Astrocyte (in vitro differentiated cells and primary cell): ENCODE measurements at regions not wholly inside any gene's neighbourhood (a gene's known extent, or its start where the extent isn't known, plus 50 kb on each side); places are given as distances from the start of the nearest gene placed in this dataset.

Experiments used
- EZH2 ChIP-seq: IDR thresholded peaks from 2 replicates; pipeline ENCODE4 v1.6.1; 2012; ENCODE audit warnings: mild to moderate bottlenecking, low read length, inconsistent platforms; ENCODE audit not compliant: insufficient read depth
- TF ChIP-seq, protein P1 (sequence below): IDR thresholded peaks from 2 replicates; pipeline ENCODE4 v1.5.1; 2011; ENCODE audit warnings: low read depth, mild to moderate bottlenecking, inconsistent platforms, low read length, moderate library complexity; ENCODE audit not compliant: insufficient read depth

DNA sequence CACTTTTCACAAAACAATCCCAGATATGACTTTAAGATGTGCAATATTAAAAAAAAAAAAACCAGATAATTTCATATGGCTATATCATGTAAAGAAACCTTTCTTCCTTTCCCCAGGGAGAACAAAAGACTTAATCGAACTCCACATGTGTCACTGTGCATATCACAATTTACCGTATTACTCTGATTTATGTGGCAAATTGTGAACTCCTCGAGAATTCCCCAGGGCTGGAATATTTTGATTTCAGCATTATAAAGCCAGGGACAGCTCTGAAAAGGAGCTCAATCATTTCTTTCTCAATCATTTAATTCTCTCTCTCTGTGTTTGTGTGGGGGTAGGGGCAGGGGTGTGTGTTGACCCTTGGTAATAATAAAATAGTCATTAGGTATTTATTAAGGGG is 165.8 kb downstream of the TDRD15 start:
- TF ChIP-seq, protein P1, sequence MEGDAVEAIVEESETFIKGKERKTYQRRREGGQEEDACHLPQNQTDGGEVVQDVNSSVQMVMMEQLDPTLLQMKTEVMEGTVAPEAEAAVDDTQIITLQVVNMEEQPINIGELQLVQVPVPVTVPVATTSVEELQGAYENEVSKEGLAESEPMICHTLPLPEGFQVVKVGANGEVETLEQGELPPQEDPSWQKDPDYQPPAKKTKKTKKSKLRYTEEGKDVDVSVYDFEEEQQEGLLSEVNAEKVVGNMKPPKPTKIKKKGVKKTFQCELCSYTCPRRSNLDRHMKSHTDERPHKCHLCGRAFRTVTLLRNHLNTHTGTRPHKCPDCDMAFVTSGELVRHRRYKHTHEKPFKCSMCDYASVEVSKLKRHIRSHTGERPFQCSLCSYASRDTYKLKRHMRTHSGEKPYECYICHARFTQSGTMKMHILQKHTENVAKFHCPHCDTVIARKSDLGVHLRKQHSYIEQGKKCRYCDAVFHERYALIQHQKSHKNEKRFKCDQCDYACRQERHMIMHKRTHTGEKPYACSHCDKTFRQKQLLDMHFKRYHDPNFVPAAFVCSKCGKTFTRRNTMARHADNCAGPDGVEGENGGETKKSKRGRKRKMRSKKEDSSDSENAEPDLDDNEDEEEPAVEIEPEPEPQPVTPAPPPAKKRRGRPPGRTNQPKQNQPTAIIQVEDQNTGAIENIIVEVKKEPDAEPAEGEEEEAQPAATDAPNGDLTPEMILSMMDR = no peak
- no peak for TF ChIP-seq EZH2
